ENCODE measurements at regions not wholly inside any gene's neighbourhood (a gene's known extent, or its start where the extent isn't known, plus 50 kb on each side); places are given as distances from the start of the nearest gene placed in this dataset.

DNA sequence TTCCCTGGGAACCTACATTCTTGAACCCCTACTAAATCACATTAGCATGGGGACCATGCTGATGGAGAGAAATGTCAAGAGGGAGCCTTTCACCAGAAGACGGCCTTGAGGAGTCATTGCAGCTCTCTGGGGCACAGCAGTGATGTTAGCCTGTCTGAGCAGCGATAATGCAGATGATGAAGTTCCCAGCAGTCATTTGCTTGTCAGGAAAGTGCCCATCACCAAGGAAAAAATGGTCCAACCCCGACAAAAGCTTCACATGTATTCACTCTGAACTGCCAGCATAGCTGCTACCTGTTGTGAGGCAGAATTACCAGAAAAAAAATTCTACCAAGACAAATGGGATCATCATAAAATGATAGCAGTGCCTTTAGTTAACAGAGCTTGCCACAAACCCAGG, 238.4 kb upstream of the UMPS start:
- Histone ChIP-seq H3K36me3 (ENCODE audit: insufficient read depth, low read length) (no peaks in the 10 kb centered on the region), H3K9me3 (ENCODE audit: low read length) (no peaks in the 10 kb centered on the region), H3K27ac (ENCODE audit: low read depth, low read length) (no peak overlapping the region), H3K27me3 (ENCODE audit: control insufficient read depth in 1 of 2, insufficient read depth in 2 of 2, low read length in 2 of 2) (no peaks in the 10 kb centered on the region), H3K4me1 (ENCODE audit: insufficient read depth, low read length) (no peaks in the 10 kb centered on the region), H3K9ac (ENCODE audit: low read length) (no peak overlapping the region), H3K4me3 (ENCODE audit: low read depth in 1 of 2, low read length in 2 of 2) (no peak overlapping the region)

GRCh38 chr3:124492824-124493223, 237.4 kb upstream of the UMPS start:
- no peaks in the 10 kb centered on the region for H3K27me3 ChIP-seq (ENCODE audit: control insufficient read depth in 1 of 2, insufficient read depth in 2 of 2, low read length in 2 of 2)
- H3K4me3 ChIP-seq (ENCODE audit: low read depth in 1 of 2, low read length in 2 of 2) = no peak overlapping the region
- no peaks in the 10 kb centered on the region for H3K36me3 ChIP-seq (ENCODE audit: insufficient read depth, low read length)
- no peaks in the 10 kb centered on the region for H3K4me1 ChIP-seq (ENCODE audit: insufficient read depth, low read length)
- H3K27ac ChIP-seq (ENCODE audit: low read depth, low read length) = no peak overlapping the region
- no peak overlapping the region for H3K9ac ChIP-seq (ENCODE audit: low read length)
- no peaks in the 10 kb centered on the region for H3K9me3 ChIP-seq (ENCODE audit: low read length)

DNA sequence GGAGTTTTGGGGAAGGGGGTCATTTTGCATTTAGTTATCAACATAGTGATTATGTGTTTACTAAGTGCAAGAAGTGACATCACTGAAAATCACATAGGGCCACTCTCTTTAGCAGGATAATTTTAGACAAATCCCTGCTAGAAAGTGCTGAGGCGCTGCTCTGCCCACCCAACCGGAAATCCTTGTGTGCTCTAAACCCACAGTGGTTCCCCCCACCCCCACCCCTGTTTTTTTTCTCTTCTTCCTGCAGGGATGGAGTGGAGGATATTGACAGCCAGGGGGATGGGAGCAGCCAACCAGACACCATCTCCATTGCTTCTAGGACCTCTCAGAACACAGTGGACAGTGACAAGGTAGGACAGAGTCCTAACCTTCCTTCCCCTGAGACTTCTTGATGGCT, 234.2 kb upstream of the UMPS start:
- H3K27ac ChIP-seq (ENCODE audit: low read depth, low read length) = no peak overlapping the region
- no peak overlapping the region for H3K9ac ChIP-seq (ENCODE audit: low read length)
- no peaks in the 10 kb centered on the region for H3K9me3 ChIP-seq (ENCODE audit: low read length)
- H3K27me3 ChIP-seq (ENCODE audit: control insufficient read depth in 1 of 2, insufficient read depth in 2 of 2, low read length in 2 of 2) = no peaks in the 10 kb centered on the region
- H3K36me3 ChIP-seq (ENCODE audit: insufficient read depth, low read length) = no peaks in the 10 kb centered on the region
- no peak overlapping the region for H3K4me3 ChIP-seq (ENCODE audit: low read depth in 1 of 2, low read length in 2 of 2)
- no peaks in the 10 kb centered on the region for H3K4me1 ChIP-seq (ENCODE audit: insufficient read depth, low read length)

GRCh38 chr3:124497487-124497886, 232.8 kb upstream of the UMPS start:
- Histone ChIP-seq H3K9me3 (ENCODE audit: low read length) (no peaks in the 10 kb centered on the region), H3K4me3 (ENCODE audit: low read depth in 1 of 2, low read length in 2 of 2) (no peak overlapping the region), H3K27me3 (ENCODE audit: control insufficient read depth in 1 of 2, insufficient read depth in 2 of 2, low read length in 2 of 2) (no peaks in the 10 kb centered on the region), H3K9ac (ENCODE audit: low read length) (no peak overlapping the region), H3K4me1 (ENCODE audit: insufficient read depth, low read length) (no peaks in the 10 kb centered on the region), H3K36me3 (ENCODE audit: insufficient read depth, low read length) (no peaks in the 10 kb centered on the region), H3K27ac (ENCODE audit: low read depth, low read length) (no peak overlapping the region)

DNA sequence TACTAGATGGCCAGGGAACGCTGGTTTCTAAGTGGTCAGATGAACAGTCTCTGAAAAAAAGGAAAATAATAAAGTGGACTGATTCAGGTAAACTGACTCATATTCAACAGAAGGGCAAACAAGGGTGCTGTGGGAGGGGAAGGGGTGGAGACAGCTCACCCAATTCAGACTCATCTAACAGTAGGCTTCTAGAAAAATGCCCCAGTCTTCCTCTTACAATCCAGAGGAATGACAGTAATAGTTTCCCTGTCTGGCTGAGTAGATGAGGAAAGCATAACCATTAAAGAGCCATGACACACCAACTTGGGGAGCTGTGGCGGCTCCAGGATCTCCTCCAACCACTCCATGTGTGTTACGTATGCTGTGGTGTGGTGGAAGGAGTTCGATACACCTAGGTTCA, 231.4 kb upstream of the UMPS start:
- H3K27ac ChIP-seq (ENCODE audit: low read depth, low read length) = no peak overlapping the region
- no peaks in the 10 kb centered on the region for H3K4me1 ChIP-seq (ENCODE audit: insufficient read depth, low read length)
- no peak overlapping the region for H3K4me3 ChIP-seq (ENCODE audit: low read depth in 1 of 2, low read length in 2 of 2)
- H3K9ac ChIP-seq (ENCODE audit: low read length) = no peak overlapping the region
- no peaks in the 10 kb centered on the region for H3K9me3 ChIP-seq (ENCODE audit: low read length)
- H3K36me3 ChIP-seq (ENCODE audit: insufficient read depth, low read length) = no peaks in the 10 kb centered on the region
- no peaks in the 10 kb centered on the region for H3K27me3 ChIP-seq (ENCODE audit: control insufficient read depth in 1 of 2, insufficient read depth in 2 of 2, low read length in 2 of 2)

DNA sequence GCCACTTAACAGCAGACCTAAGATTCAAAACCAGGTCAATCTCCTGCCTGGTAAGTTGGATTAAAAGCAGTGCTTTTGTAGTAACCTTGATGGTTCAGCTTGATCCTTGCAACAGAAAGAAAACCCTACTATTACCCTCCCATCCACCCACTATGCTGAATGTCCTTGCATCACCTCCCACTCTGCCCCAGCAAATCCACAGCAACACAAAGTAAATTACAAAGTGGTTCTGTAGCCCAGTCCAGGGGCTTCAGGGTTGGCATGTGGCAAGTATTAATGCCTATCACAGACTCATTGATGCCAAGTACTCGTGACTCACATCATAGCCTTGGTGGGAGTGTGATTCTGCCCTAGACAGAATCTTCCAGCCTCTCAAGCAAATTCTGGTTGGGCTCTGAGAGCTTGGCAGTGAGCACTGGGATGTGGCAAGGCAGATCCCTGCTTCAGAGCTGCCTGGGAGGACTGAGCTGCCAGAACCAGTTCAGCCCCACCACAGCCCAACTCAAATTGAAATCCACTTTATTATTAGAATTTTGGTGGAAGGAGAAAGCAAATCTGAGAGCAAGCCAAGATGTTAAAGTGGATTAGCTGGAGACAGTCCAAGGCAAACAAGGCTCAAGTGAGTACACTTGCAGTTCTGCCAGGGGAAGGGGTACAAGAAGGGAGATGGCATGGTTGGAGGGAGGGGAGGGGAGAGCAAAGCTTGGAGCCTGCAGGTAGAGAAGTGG, 225.8 kb upstream of the UMPS start:
- H3K27ac ChIP-seq (ENCODE audit: low read depth, low read length) = no peak overlapping the region
- no peaks in the 10 kb centered on the region for H3K36me3 ChIP-seq (ENCODE audit: insufficient read depth, low read length)
- no peaks in the 10 kb centered on the region for H3K27me3 ChIP-seq (ENCODE audit: control insufficient read depth in 1 of 2, insufficient read depth in 2 of 2, low read length in 2 of 2)
- H3K9ac ChIP-seq (ENCODE audit: low read length) = no peak overlapping the region
- H3K4me1 ChIP-seq (ENCODE audit: insufficient read depth, low read length) = no peaks in the 10 kb centered on the region
- no peaks in the 10 kb centered on the region for H3K9me3 ChIP-seq (ENCODE audit: low read length)
- H3K4me3 ChIP-seq (ENCODE audit: low read depth in 1 of 2, low read length in 2 of 2) = no peak overlapping the region

- Histone ChIP-seq H3K27ac (ENCODE audit: low read depth, low read length) (no peak overlapping the region), H3K9me3 (ENCODE audit: low read length) (no peaks in the 10 kb centered on the region), H3K4me1 (ENCODE audit: insufficient read depth, low read length) (no peaks in the 10 kb centered on the region), H3K36me3 (ENCODE audit: insufficient read depth, low read length) (no peaks in the 10 kb centered on the region), H3K27me3 (ENCODE audit: control insufficient read depth in 1 of 2, insufficient read depth in 2 of 2, low read length in 2 of 2) (no peaks in the 10 kb centered on the region), H3K4me3 (ENCODE audit: low read depth in 1 of 2, low read length in 2 of 2) (no peak overlapping the region), H3K9ac (ENCODE audit: low read length) (no peak overlapping the region)
Observed at GRCh38 chr3:124509884-124510283, 220.4 kb upstream of the UMPS start.

DNA sequence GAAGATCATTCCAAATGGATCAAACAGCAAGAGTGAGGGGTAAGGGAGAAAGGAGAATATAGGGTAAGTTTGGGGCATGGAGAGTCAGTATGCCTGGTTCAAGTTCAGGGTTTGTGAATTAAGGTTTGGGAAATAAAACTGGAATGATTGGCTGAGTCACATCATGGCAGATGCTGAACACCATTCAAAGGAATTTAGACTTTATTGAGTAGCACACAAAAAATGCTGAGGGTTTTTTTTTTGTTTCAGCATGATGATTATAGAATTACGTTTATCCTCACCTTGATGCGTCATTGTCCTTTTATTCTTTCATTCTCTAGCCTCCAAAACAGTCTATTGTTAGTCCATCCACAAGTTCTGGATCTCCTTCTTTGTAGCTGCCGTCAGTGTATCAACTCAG, 220.0 kb upstream of the UMPS start:
- no peak overlapping the region for H3K4me3 ChIP-seq (ENCODE audit: low read depth in 1 of 2, low read length in 2 of 2)
- no peaks in the 10 kb centered on the region for H3K9me3 ChIP-seq (ENCODE audit: low read length)
- H3K4me1 ChIP-seq (ENCODE audit: insufficient read depth, low read length) = no peaks in the 10 kb centered on the region
- no peak overlapping the region for H3K9ac ChIP-seq (ENCODE audit: low read length)
- H3K27ac ChIP-seq (ENCODE audit: low read depth, low read length) = no peak overlapping the region
- H3K27me3 ChIP-seq (ENCODE audit: control insufficient read depth in 1 of 2, insufficient read depth in 2 of 2, low read length in 2 of 2) = no peaks in the 10 kb centered on the region
- H3K36me3 ChIP-seq (ENCODE audit: insufficient read depth, low read length) = no peaks in the 10 kb centered on the region

DNA sequence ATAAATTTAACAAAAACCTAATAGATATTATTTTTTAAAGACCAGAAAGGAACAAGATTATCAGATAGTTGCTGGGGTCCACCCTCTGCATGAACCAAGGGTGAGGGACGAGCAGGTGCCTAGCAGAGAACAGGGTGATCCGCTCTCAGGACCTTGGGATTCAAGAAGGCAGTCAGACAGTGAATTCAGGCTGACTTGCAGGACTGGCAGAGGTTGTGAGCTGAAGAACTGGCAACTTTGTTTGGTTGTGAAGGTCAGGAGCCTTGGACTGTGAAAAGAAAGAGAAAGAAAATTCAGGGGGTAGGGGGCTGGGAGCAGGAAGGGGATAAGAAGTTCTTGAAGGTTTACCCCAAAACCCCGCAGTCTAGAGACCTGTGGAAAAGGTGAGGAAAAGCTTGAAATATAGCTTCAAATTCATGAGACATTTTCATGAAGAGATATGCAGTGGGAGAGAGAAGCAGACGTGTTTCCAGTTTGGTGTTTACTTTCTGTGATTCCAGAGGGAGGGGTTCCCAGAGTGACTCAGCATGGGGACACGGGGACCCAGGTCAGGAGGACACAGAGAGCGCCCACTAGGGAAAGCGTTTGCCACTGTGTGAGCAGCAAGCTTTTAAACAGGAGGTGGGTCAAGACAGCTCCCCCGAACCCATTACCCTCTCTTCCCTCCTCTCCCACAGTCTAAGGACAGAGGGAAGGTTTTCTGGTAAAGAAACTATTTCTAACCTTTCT, 217.2 kb upstream of the UMPS start:
- H3K9ac ChIP-seq (ENCODE audit: low read length) = no peak overlapping the region
- no peaks in the 10 kb centered on the region for H3K27me3 ChIP-seq (ENCODE audit: control insufficient read depth in 1 of 2, insufficient read depth in 2 of 2, low read length in 2 of 2)
- H3K9me3 ChIP-seq (ENCODE audit: low read length) = no peaks in the 10 kb centered on the region
- no peaks in the 10 kb centered on the region for H3K4me1 ChIP-seq (ENCODE audit: insufficient read depth, low read length)
- H3K27ac ChIP-seq (ENCODE audit: low read depth, low read length) = no peak overlapping the region
- H3K4me3 ChIP-seq (ENCODE audit: low read depth in 1 of 2, low read length in 2 of 2) = no peak overlapping the region
- H3K36me3 ChIP-seq (ENCODE audit: insufficient read depth, low read length) = no peaks in the 10 kb centered on the region

- Histone ChIP-seq H3K9ac (ENCODE audit: low read length) (no peak overlapping the region), H3K9me3 (ENCODE audit: low read length) (no peaks in the 10 kb centered on the region), H3K36me3 (ENCODE audit: insufficient read depth, low read length) (no peaks in the 10 kb centered on the region), H3K4me3 (ENCODE audit: low read depth in 1 of 2, low read length in 2 of 2) (no peak overlapping the region), H3K4me1 (ENCODE audit: insufficient read depth, low read length) (no peaks in the 10 kb centered on the region), H3K27me3 (ENCODE audit: control insufficient read depth in 1 of 2, insufficient read depth in 2 of 2, low read length in 2 of 2) (no peaks in the 10 kb centered on the region), H3K27ac (ENCODE audit: low read depth, low read length) (no peak overlapping the region)
Observed at GRCh38 chr3:124513610-124513997, 216.6 kb upstream of the UMPS start.

DNA sequence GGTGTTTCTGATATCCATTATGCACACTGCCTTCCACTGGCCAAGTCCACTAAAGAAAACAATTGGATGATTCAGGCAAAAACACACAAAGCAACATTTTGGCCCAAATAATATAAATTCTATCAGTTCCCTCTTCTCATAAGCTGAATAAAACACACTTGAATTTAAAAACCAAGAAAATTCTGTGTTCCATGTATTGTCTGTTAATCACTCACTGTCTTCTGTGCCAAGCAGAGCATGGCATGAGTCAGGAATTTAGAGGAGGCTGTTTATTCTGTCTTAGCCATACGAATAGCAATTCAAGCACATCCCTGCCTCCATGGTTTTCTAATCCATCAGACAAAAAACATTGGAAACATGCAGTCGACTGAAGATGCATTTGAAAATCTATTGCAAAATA, 215.6 kb upstream of the UMPS start:
- Histone ChIP-seq H3K36me3 (ENCODE audit: insufficient read depth, low read length) (no peaks in the 10 kb centered on the region), H3K4me1 (ENCODE audit: insufficient read depth, low read length) (no peaks in the 10 kb centered on the region), H3K9ac (ENCODE audit: low read length) (no peak overlapping the region), H3K4me3 (ENCODE audit: low read depth in 1 of 2, low read length in 2 of 2) (no peak overlapping the region), H3K27ac (ENCODE audit: low read depth, low read length) (no peak overlapping the region), H3K27me3 (ENCODE audit: control insufficient read depth in 1 of 2, insufficient read depth in 2 of 2, low read length in 2 of 2) (no peaks in the 10 kb centered on the region), H3K9me3 (ENCODE audit: low read length) (no peaks in the 10 kb centered on the region)

- H3K4me1 ChIP-seq (ENCODE audit: insufficient read depth, low read length) = no peaks in the 10 kb centered on the region
- no peaks in the 10 kb centered on the region for H3K9me3 ChIP-seq (ENCODE audit: low read length)
- H3K27me3 ChIP-seq (ENCODE audit: control insufficient read depth in 1 of 2, insufficient read depth in 2 of 2, low read length in 2 of 2) = no peaks in the 10 kb centered on the region
- H3K27ac ChIP-seq (ENCODE audit: low read depth, low read length) = no peak overlapping the region
- no peak overlapping the region for H3K4me3 ChIP-seq (ENCODE audit: low read depth in 1 of 2, low read length in 2 of 2)
- no peaks in the 10 kb centered on the region for H3K36me3 ChIP-seq (ENCODE audit: insufficient read depth, low read length)
- no peak overlapping the region for H3K9ac ChIP-seq (ENCODE audit: low read length)
Observed at GRCh38 chr3:124516333-124516732, 213.9 kb upstream of the UMPS start.

All from muscle layer of colon (tissue), 2 donors.